Naive thymus-derived CD8-positive, alpha-beta T cell (primary cell): ENCODE measurements at regions not wholly inside any gene's neighbourhood (a gene's known extent, or its start where the extent isn't known, plus 50 kb on each side); places are given as distances from the start of the nearest gene placed in this dataset.

Source experiments
- ATAC-seq, 2 donors: fragments of 150-1000 bp; cut with Tn5 transposase in 1 of 2; sonication (Bioruptor Pico), chemical (Tn5 transposase) in 1 of 2; 1 replicate in 1 of 2; 2 replicates in 1 of 2; pipeline ENCODE4 v1.10.0; 2021; ENCODE audit warnings: mild to moderate bottlenecking in 2 of 2, moderate library complexity in 2 of 2
- POLR2A ChIA-PET: fragments of 350-600 bp; sonication (Branson Sonifier 250); formaldehyde crosslinking; loops from one replicate; lab custom pipeline; 2021; ENCODE audit warnings: antibody characterized with exemption; lab: Charles Lee
- DNase-seq, 10 donors: peaks; one replicate each; pipeline versions ENCODE4 v3.0.0 to v3.0.0-alpha.2; 2020 to 2022
- H3K27ac Mint-ChIP-seq, 10 donors: one replicate each; pipeline ENCODE4 v1.8.0; 2020 to 2022; ENCODE audit warnings: mild to moderate bottlenecking in 10 of 10, mixed read lengths in 10 of 10, moderate library complexity in 4 of 10, inconsistent platforms in 1 of 10
- H3K27me3 Mint-ChIP-seq, 5 donors: one replicate each; pipeline ENCODE4 v1.8.0; 2021 to 2022; ENCODE audit warnings: mixed read lengths in 5 of 5
- H3K36me3 Mint-ChIP-seq, 3 donors: one replicate each; pipeline ENCODE4 v1.8.0; 2020 to 2022; ENCODE audit warnings: mixed read lengths in 3 of 3, mild to moderate bottlenecking in 2 of 3, inconsistent platforms in 1 of 3
- H3K4me1 Mint-ChIP-seq, 4 donors: one replicate each; pipeline ENCODE4 v1.8.0; 2021 to 2022; ENCODE audit warnings: mixed read lengths in 4 of 4
- H3K4me3 Mint-ChIP-seq, 10 donors: one replicate each; pipeline ENCODE4 v1.8.0; 2020 to 2022; ENCODE audit warnings: mild to moderate bottlenecking in 10 of 10, mixed read lengths in 10 of 10, moderate library complexity in 6 of 10, inconsistent platforms in 1 of 10
- H3K9me3 Mint-ChIP-seq, 9 donors: one replicate each; pipeline ENCODE4 v1.8.0; 2020 to 2022; ENCODE audit warnings: mixed read lengths in 9 of 9, mild to moderate bottlenecking in 3 of 9, inconsistent platforms in 1 of 9, moderate library complexity in 1 of 9

- no peak for ATAC-seq
- no peaks in the 10 kb centered on the region for H3K4me1 Mint-ChIP-seq
- no peak overlapping the region for H3K4me3 Mint-ChIP-seq
- H3K9me3 Mint-ChIP-seq: peaks cover 0 to 5% (median 0%) of the 10 kb centered on the region in 9 donors
- H3K36me3 Mint-ChIP-seq: no peaks in the 10 kb centered on the region
- no peak overlapping the region for H3K27ac Mint-ChIP-seq
- peaks cover 0 to 24% (median 5%) of the 10 kb centered on the region in 5 donors for H3K27me3 Mint-ChIP-seq
- peak in 1 of 10 donors; percentile 24 for DNase-seq
- POLR2A ChIA-PET: no interaction called here
Observed at GRCh38 chr10:131824371-131825149, 76.2 kb upstream of the PPP2R2D start.

- Mint-ChIP-seq H3K4me3 (no peak overlapping the region), H3K27me3 (peaks cover 6 to 31% (median 8%) of the 10 kb centered on the region in 5 donors), H3K4me1 (no peaks in the 10 kb centered on the region), H3K27ac (no peak overlapping the region), H3K36me3 (no peaks in the 10 kb centered on the region), H3K9me3 (peaks cover 0 to 5% (median 0%) of the 10 kb centered on the region in 9 donors)
- no peak for DNase-seq
- ATAC-seq: no peak
- POLR2A ChIA-PET: no interaction called here
Observed at GRCh38 chr10:131825150-131825848, 75.5 kb upstream of the PPP2R2D start.

- peaks cover 0 to 5% (median 0%) of the 10 kb centered on the region in 9 donors for H3K9me3 Mint-ChIP-seq
- no peaks in the 10 kb centered on the region for H3K4me1 Mint-ChIP-seq
- DNase-seq: peak in 1 of 10 donors; percentile 44
- H3K4me3 Mint-ChIP-seq: no peak overlapping the region
- H3K27me3 Mint-ChIP-seq: peaks cover 6 to 34% (median 8%) of the 10 kb centered on the region in 5 donors
- no peak overlapping the region for H3K27ac Mint-ChIP-seq
- no peak for ATAC-seq
- POLR2A ChIA-PET: no interaction called here
- H3K36me3 Mint-ChIP-seq: no peaks in the 10 kb centered on the region
Observed at GRCh38 chr10:131825960-131826650, 74.7 kb upstream of the PPP2R2D start.

GRCh38 chr10:131829156-131829930 is 71.5 kb upstream of the PPP2R2D start:
- Mint-ChIP-seq H3K4me1 (no peaks in the 10 kb centered on the region), H3K36me3 (no peaks in the 10 kb centered on the region), H3K9me3 (peaks cover 0 to 13% (median 0%) of the 10 kb centered on the region in 9 donors), H3K27ac (no peak overlapping the region), H3K27me3 (peaks cover 7 to 50% (median 20%) of the 10 kb centered on the region in 5 donors), H3K4me3 (no peak overlapping the region)
- POLR2A ChIA-PET: no interaction called here
- no peak for DNase-seq
- no peak for ATAC-seq

GRCh38 chr10:131830446-131831130 is 70.2 kb upstream of the PPP2R2D start:
- no peak for ATAC-seq
- Mint-ChIP-seq H3K27ac (no peak overlapping the region), H3K4me1 (no peaks in the 10 kb centered on the region), H3K4me3 (no peak overlapping the region), H3K36me3 (no peaks in the 10 kb centered on the region), H3K27me3 (peaks cover 7 to 50% (median 20%) of the 10 kb centered on the region in 5 donors), H3K9me3 (peaks cover 0 to 13% (median 3%) of the 10 kb centered on the region in 9 donors)
- no peak for DNase-seq
- POLR2A ChIA-PET: no interaction called here

- no peak for ATAC-seq
- Mint-ChIP-seq H3K4me1 (no peaks in the 10 kb centered on the region), H3K27me3 (peaks cover 7 to 50% (median 20%) of the 10 kb centered on the region in 5 donors), H3K9me3 (peaks cover 0 to 16% (median 3%) of the 10 kb centered on the region in 9 donors), H3K4me3 (no peak overlapping the region), H3K27ac (no peak overlapping the region), H3K36me3 (no peaks in the 10 kb centered on the region)
- no peak for DNase-seq
- POLR2A ChIA-PET: no interaction called here
Observed at GRCh38 chr10:131831561-131831960, 69.2 kb upstream of the PPP2R2D start.

- Mint-ChIP-seq H3K4me1 (no peaks in the 10 kb centered on the region), H3K27me3 (peaks cover 7 to 50% (median 20%) of the 10 kb centered on the region in 5 donors), H3K9me3 (peaks cover 0 to 16% (median 3%) of the 10 kb centered on the region in 9 donors), H3K27ac (no peak overlapping the region), H3K4me3 (no peak overlapping the region), H3K36me3 (no peaks in the 10 kb centered on the region)
- ATAC-seq (no peak), DNase-seq (no peak)
- POLR2A ChIA-PET: no interaction called here
Observed at GRCh38 chr10:131832056-131832685, 68.6 kb upstream of the PPP2R2D start.

- DNase-seq (no peak), ATAC-seq (no peak)
- peaks cover 0 to 16% (median 3%) of the 10 kb centered on the region in 9 donors for H3K9me3 Mint-ChIP-seq
- no peak overlapping the region for H3K27ac Mint-ChIP-seq
- POLR2A ChIA-PET: no interaction called here
- H3K36me3 Mint-ChIP-seq: no peaks in the 10 kb centered on the region
- no peaks in the 10 kb centered on the region for H3K4me1 Mint-ChIP-seq
- H3K27me3 Mint-ChIP-seq: peaks cover 5 to 41% (median 20%) of the 10 kb centered on the region in 5 donors
- H3K4me3 Mint-ChIP-seq: no peak overlapping the region
Observed at GRCh38 chr10:131833013-131833412, 67.8 kb upstream of the PPP2R2D start.

- DNase-seq (peak in 1 of 10 donors; percentile 60), ATAC-seq (no peak)
- Mint-ChIP-seq H3K9me3 (peaks cover 0 to 13% (median 3%) of the 10 kb centered on the region in 9 donors), H3K27ac (no peak overlapping the region), H3K27me3 (peaks cover 5 to 36% (median 20%) of the 10 kb centered on the region in 5 donors), H3K4me1 (no peaks in the 10 kb centered on the region), H3K4me3 (no peak overlapping the region), H3K36me3 (no peaks in the 10 kb centered on the region)
- POLR2A ChIA-PET: no interaction called here
Observed at GRCh38 chr10:131833446-131834080, 67.2 kb upstream of the PPP2R2D start.

- Mint-ChIP-seq H3K27ac (no peak overlapping the region), H3K27me3 (peaks cover 5 to 29% (median 20%) of the 10 kb centered on the region in 5 donors), H3K36me3 (no peaks in the 10 kb centered on the region), H3K4me1 (no peaks in the 10 kb centered on the region), H3K9me3 (peaks cover 0 to 13% (median 3%) of the 10 kb centered on the region in 9 donors), H3K4me3 (no peak overlapping the region)
- POLR2A ChIA-PET: no interaction called here
- ATAC-seq (no peak), DNase-seq (peak in 1 of 10 donors; percentile 52)
Observed at GRCh38 chr10:131834152-131834810, 66.5 kb upstream of the PPP2R2D start.
